Endodermal cell (in vitro differentiated cells): ENCODE measurements at regions not wholly inside any gene's neighbourhood (a gene's known extent, or its start where the extent isn't known, plus 50 kb on each side); places are given as distances from the start of the nearest gene placed in this dataset.
A peak's percentile ranks its signal among the peaks of the same experiment; 100 is the strongest.

ENCODE experiments used
- DNase-seq: peaks from one replicate; pipeline ENCODE4 v3.0.0-alpha.2; 2017
- H3K27ac ChIP-seq: 2 replicates; pipeline ENCODE4 v1.5.1; 2013; ENCODE audit warnings: mild to moderate bottlenecking, low read depth, low read length, moderate library complexity
- H3K27me3 ChIP-seq: 2 replicates; pipeline ENCODE4 v1.6.1; 2013; ENCODE audit warnings: mild to moderate bottlenecking, low read length, moderate library complexity; ENCODE audit not compliant: insufficient read depth, control insufficient read depth, poor library complexity, severe bottlenecking
- H3K36me3 ChIP-seq: 2 replicates; pipeline ENCODE4 v1.7.0; 2013; ENCODE audit warnings: mild to moderate bottlenecking, low read length, moderate library complexity; ENCODE audit not compliant: control insufficient read depth, insufficient read depth
- H3K4me1 ChIP-seq: one replicate; pipeline ENCODE4 v1.7.0; 2013; ENCODE audit warnings: low read length; ENCODE audit not compliant: control insufficient read depth, insufficient read depth
- H3K4me3 ChIP-seq: 2 replicates; pipeline ENCODE4 v1.5.1; 2013; ENCODE audit warnings: mild to moderate bottlenecking, low read length, moderate library complexity
- H3K9ac ChIP-seq: 2 replicates; pipeline ENCODE4 v1.6.1; 2013; ENCODE audit warnings: mild to moderate bottlenecking, low read length, moderate library complexity; ENCODE audit not compliant: poor library complexity, severe bottlenecking; ENCODE audit errors: extremely low read depth
- H3K9me3 ChIP-seq: 2 replicates; pipeline ENCODE4 v1.6.1; 2013; ENCODE audit warnings: mild to moderate bottlenecking, low read length, moderate library complexity; ENCODE audit not compliant: control insufficient read depth
- H3K27ac Mint-ChIP-seq: 2 replicates; pipeline ENCODE4 v1.8.0; 2020; ENCODE audit warnings: mixed read lengths
- H3K27me3 Mint-ChIP-seq: 2 replicates; pipeline ENCODE4 v1.8.0; 2021; ENCODE audit warnings: mild to moderate bottlenecking, mixed read lengths; ENCODE audit not compliant: insufficient read depth
- H3K36me3 Mint-ChIP-seq: 2 replicates; pipeline ENCODE4 v1.8.0; 2020; ENCODE audit warnings: low read depth, mixed read lengths
- H3K4me1 Mint-ChIP-seq: 2 replicates; pipeline ENCODE4 v1.8.0; 2020; ENCODE audit warnings: mixed read lengths
- H3K4me3 Mint-ChIP-seq: 2 replicates; pipeline ENCODE4 v1.8.0; 2020; ENCODE audit warnings: mild to moderate bottlenecking, moderate library complexity, mixed read lengths
- H3K9me3 Mint-ChIP-seq: 2 replicates; pipeline ENCODE4 v1.8.0; 2020; ENCODE audit warnings: mild to moderate bottlenecking, mixed read lengths
- WGBS, 2 experiments: methylation state at CpG; one replicate each; pipeline versions ENCODE4 v1.1.5 to v1.1.7; 2013; ENCODE audit warnings: missing lambda C conversion rate in 2 of 2, mixed read lengths in 1 of 2; ENCODE audit not compliant: insufficient coverage in 1 of 2, insufficient read length in 1 of 2; 5-methylcytosine and 5-hydroxymethylcytosine counted together
- TF ChIP-seq, protein P1 (sequence below): fragments of 200-600 bp; sonication (generic); conservative IDR thresholded peaks from 2 replicates; pipeline ENCODE4 v1.5.0; 2021; ENCODE audit warnings: antibody characterized with exemption, mild to moderate bottlenecking

DNA sequence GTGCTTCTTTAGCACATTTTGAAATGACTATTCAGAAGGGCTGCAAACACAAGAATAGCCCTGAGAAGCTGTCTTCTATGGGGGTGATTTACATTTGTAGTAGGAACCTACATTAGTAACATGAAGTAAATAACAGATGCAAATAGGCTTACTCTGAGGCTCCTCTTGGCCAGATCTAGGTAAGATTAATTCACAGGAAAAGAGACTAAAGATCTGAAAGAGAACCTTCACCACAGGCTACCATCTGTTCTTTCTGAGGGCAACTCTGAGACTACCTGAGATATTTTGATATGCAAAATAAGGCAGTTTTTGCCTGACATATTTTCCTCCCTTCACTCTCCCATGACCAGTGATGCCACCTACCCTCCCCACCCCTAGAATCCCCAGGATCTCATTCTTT, 1267.8 kb downstream of the PLA2G4A start:
- Histone ChIP-seq H3K36me3 (no peaks in the 10 kb centered on the region), H3K9ac (no peak overlapping the region), H3K9me3 (peaks cover 7% of the 10 kb centered on the region), H3K4me1 (no peaks in the 10 kb centered on the region), H3K27ac (no peak overlapping the region), H3K27me3 (no peaks in the 10 kb centered on the region), H3K4me3 (no peak overlapping the region)
- no peaks in the 10 kb centered on the region for H3K9me3 Mint-ChIP-seq
- no peak overlapping the region for H3K27ac Mint-ChIP-seq
- peaks cover 13% of the 10 kb centered on the region for H3K4me1 Mint-ChIP-seq
- DNase-seq, result no peak
- H3K36me3 Mint-ChIP-seq, result no peaks in the 10 kb centered on the region
- no peak overlapping the region for H3K4me3 Mint-ChIP-seq
- TF ChIP-seq, protein P1, sequence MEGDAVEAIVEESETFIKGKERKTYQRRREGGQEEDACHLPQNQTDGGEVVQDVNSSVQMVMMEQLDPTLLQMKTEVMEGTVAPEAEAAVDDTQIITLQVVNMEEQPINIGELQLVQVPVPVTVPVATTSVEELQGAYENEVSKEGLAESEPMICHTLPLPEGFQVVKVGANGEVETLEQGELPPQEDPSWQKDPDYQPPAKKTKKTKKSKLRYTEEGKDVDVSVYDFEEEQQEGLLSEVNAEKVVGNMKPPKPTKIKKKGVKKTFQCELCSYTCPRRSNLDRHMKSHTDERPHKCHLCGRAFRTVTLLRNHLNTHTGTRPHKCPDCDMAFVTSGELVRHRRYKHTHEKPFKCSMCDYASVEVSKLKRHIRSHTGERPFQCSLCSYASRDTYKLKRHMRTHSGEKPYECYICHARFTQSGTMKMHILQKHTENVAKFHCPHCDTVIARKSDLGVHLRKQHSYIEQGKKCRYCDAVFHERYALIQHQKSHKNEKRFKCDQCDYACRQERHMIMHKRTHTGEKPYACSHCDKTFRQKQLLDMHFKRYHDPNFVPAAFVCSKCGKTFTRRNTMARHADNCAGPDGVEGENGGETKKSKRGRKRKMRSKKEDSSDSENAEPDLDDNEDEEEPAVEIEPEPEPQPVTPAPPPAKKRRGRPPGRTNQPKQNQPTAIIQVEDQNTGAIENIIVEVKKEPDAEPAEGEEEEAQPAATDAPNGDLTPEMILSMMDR, result no peak
- no peaks in the 10 kb centered on the region for H3K27me3 Mint-ChIP-seq

DNA sequence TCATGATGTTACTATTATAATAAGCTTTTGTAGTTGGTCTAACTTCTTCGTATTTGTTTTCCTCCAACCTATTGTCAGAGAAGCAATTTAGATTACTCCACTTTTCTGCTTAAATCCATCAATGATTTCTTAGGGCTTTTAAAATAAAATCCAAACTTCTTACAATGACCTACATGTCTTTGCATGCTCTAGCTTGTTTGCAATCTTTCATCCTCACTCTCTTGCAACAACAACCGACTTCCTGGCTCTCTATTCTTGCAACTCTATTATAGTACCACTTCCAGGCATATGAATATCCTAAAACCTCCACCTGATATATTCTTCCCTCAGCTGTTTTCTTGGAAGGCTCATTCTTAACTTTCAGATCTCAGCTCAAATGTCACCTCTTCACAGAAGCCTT, 1288.7 kb downstream of the PLA2G4A start:
- Mint-ChIP-seq H3K4me3 (no peak overlapping the region), H3K4me1 (peaks cover 2% of the 10 kb centered on the region), H3K36me3 (no peaks in the 10 kb centered on the region), H3K27ac (no peak overlapping the region), H3K27me3 (no peaks in the 10 kb centered on the region), H3K9me3 (no peaks in the 10 kb centered on the region)
- no peak overlapping the region for H3K4me3 ChIP-seq
- TF ChIP-seq, protein P1, result no peak
- H3K36me3 ChIP-seq, result no peaks in the 10 kb centered on the region
- 61 to 78% methylated on average over 2 of the region's 2 CpGs for WGBS, 2 experiments
- H3K9me3 ChIP-seq, result no peaks in the 10 kb centered on the region
- no peak for DNase-seq
- H3K27ac ChIP-seq, result no peak overlapping the region
- H3K9ac ChIP-seq, result no peak overlapping the region
- H3K27me3 ChIP-seq, result no peaks in the 10 kb centered on the region
- no peaks in the 10 kb centered on the region for H3K4me1 ChIP-seq

DNA sequence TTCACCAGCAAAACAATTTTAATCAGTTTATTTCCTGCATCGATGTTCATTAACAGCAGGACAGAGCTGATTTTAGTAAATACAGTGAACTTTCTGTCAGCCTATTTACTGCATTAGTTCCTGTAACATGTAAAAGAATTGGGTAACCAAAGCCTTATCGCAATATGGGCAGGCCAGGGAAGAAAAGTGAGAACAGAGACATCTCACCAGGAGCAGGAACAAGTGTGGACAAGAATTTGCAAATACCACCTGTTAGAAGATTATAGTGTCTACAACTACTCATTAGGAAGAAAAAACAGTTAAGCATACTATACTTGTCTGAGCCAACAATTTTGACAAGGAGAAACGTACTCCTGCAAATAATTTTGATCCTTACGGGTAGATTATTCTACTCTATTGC, 1293.9 kb downstream of the PLA2G4A start:
- no peaks in the 10 kb centered on the region for H3K4me1 ChIP-seq
- Mint-ChIP-seq H3K9me3 (no peaks in the 10 kb centered on the region), H3K27ac (peak overlapping the region; percentile 19), H3K4me1 (no peaks in the 10 kb centered on the region), H3K27me3 (no peaks in the 10 kb centered on the region), H3K4me3 (no peak overlapping the region), H3K36me3 (no peaks in the 10 kb centered on the region)
- TF ChIP-seq, protein P1, result no peak
- H3K4me3 ChIP-seq, result no peak overlapping the region
- H3K36me3 ChIP-seq, result no peaks in the 10 kb centered on the region
- no peak overlapping the region for H3K9ac ChIP-seq
- no peaks in the 10 kb centered on the region for H3K27me3 ChIP-seq
- H3K9me3 ChIP-seq, result no peaks in the 10 kb centered on the region
- no peak for DNase-seq
- WGBS, 2 experiments, result 96 to 100% methylated on average over 2 to 4 of the region's 4 CpGs
- no peak overlapping the region for H3K27ac ChIP-seq
